Hepatocyte (in vitro differentiated cells): ENCODE measurements at regions not wholly inside any gene's neighbourhood (a gene's known extent, or its start where the extent isn't known, plus 50 kb on each side); places are given as distances from the start of the nearest gene placed in this dataset.

ENCODE experiments used
- DNase-seq: peaks from one replicate; pipeline ENCODE4 v3.0.0-alpha.2; 2016; ENCODE audit warnings: low spot score
- H2AFZ ChIP-seq: fragments of 200-600 bp; sonication (generic); 2 replicates; pipeline ENCODE4 v1.6.0; 2016; ENCODE audit warnings: antibody characterized with exemption, mild to moderate bottlenecking
- H3K27ac ChIP-seq: fragments of 200-600 bp; sonication (generic); 2 replicates; pipeline ENCODE4 v1.5.1; 2016; ENCODE audit warnings: mild to moderate bottlenecking
- H3K27me3 ChIP-seq: fragments of 200-600 bp; sonication (generic); 2 replicates; pipeline ENCODE4 v1.6.1; 2016
- H3K36me3 ChIP-seq: fragments of 200-600 bp; sonication (generic); replicated peaks from 2 replicates; pipeline ENCODE4 v1.5.1; 2016; ENCODE audit warnings: low read depth; ENCODE audit not compliant: insufficient read depth
- H3K4me1 ChIP-seq: fragments of 200-600 bp; sonication (generic); 2 replicates; pipeline ENCODE4 v1.5.1; 2016; ENCODE audit warnings: mild to moderate bottlenecking, moderate library complexity; ENCODE audit not compliant: insufficient read depth
- H3K4me2 ChIP-seq: fragments of 200-600 bp; sonication (generic); 2 replicates; pipeline ENCODE4 v1.6.0; 2016
- H3K4me3 ChIP-seq: fragments of 200-600 bp; sonication (generic); 2 replicates; pipeline ENCODE4 v1.5.1; 2016; ENCODE audit warnings: mild to moderate bottlenecking
- H3K79me2 ChIP-seq: fragments of 200-600 bp; sonication (generic); 2 replicates; pipeline ENCODE4 v1.6.0; 2017; ENCODE audit warnings: mild to moderate bottlenecking
- H3K9me2 ChIP-seq: fragments of 200-600 bp; sonication (generic); replicated peaks from 2 replicates; pipeline ENCODE4 v1.6.0; 2017; ENCODE audit warnings: mild to moderate bottlenecking; ENCODE audit not compliant: insufficient read depth
- H3K9me3 ChIP-seq: fragments of 200-600 bp; sonication (generic); 2 replicates; pipeline ENCODE4 v1.5.1; 2016; ENCODE audit warnings: low read depth, mild to moderate bottlenecking
- H4K20me1 ChIP-seq: fragments of 200-600 bp; sonication (generic); 2 replicates; pipeline ENCODE4 v1.6.0; 2016; ENCODE audit warnings: mild to moderate bottlenecking; ENCODE audit not compliant: insufficient read depth, poor library complexity, severe bottlenecking
- EZH2 ChIP-seq: fragments of 200-600 bp; sonication (generic); IDR thresholded peaks from 2 replicates; pipeline ENCODE4 v1.6.1; 2016; ENCODE audit warnings: antibody characterized with exemption, mild to moderate bottlenecking, borderline replicate concordance
- EZH2phosphoT487 ChIP-seq: fragments of 200-600 bp; sonication (generic); IDR thresholded peaks from one replicate; pipeline ENCODE4 v1.6.1; 2018; ENCODE audit warnings: antibody characterized with exemption, mild to moderate bottlenecking, low read depth, moderate library complexity; ENCODE audit not compliant: unreplicated experiment, severe bottlenecking
- WGBS: methylation state at CpG from one replicate; pipeline ENCODE4 v1.1.6; 2016; ENCODE audit warnings: low lambda C conversion rate; ENCODE audit errors: missing lambda C conversion rate; 5-methylcytosine and 5-hydroxymethylcytosine counted together
- TF ChIP-seq, protein P1 (sequence below): fragments of 200-600 bp; sonication (generic); IDR thresholded peaks from 2 replicates; pipeline ENCODE4 v1.5.1; 2016; ENCODE audit warnings: antibody characterized with exemption, mild to moderate bottlenecking; ENCODE audit not compliant: poor library complexity

- WGBS: 53% methylated on average over 1 of the region's 1 CpG
- Histone ChIP-seq H2AFZ (no peak overlapping the region), H3K4me1 (no peaks in the 10 kb centered on the region), H3K27me3 (no peaks in the 10 kb centered on the region), H3K36me3 (no peaks in the 10 kb centered on the region), H3K9me3 (no peaks in the 10 kb centered on the region), H3K4me2 (no peak overlapping the region), H3K27ac (no peak overlapping the region), H3K9me2 (no peaks in the 10 kb centered on the region), H4K20me1 (no peaks in the 10 kb centered on the region), H3K4me3 (no peak overlapping the region), H3K79me2 (no peaks in the 10 kb centered on the region)
- TF ChIP-seq EZH2phosphoT487: no peak
- no peak for TF ChIP-seq EZH2
- TF ChIP-seq, protein P1, sequence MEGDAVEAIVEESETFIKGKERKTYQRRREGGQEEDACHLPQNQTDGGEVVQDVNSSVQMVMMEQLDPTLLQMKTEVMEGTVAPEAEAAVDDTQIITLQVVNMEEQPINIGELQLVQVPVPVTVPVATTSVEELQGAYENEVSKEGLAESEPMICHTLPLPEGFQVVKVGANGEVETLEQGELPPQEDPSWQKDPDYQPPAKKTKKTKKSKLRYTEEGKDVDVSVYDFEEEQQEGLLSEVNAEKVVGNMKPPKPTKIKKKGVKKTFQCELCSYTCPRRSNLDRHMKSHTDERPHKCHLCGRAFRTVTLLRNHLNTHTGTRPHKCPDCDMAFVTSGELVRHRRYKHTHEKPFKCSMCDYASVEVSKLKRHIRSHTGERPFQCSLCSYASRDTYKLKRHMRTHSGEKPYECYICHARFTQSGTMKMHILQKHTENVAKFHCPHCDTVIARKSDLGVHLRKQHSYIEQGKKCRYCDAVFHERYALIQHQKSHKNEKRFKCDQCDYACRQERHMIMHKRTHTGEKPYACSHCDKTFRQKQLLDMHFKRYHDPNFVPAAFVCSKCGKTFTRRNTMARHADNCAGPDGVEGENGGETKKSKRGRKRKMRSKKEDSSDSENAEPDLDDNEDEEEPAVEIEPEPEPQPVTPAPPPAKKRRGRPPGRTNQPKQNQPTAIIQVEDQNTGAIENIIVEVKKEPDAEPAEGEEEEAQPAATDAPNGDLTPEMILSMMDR: no peak
- DNase-seq: no peak
These were observed 182.7 kb downstream of the LRATD1 start for GRCh38 chr2:14815201-14815600.

GRCh38 chr2:14816069-14817060 is 183.8 kb downstream of the LRATD1 start:
- Histone ChIP-seq H3K4me3 (no peak overlapping the region), H2AFZ (no peak overlapping the region), H3K27me3 (no peaks in the 10 kb centered on the region), H3K4me1 (no peaks in the 10 kb centered on the region), H4K20me1 (no peaks in the 10 kb centered on the region), H3K36me3 (no peaks in the 10 kb centered on the region), H3K9me2 (no peaks in the 10 kb centered on the region), H3K27ac (no peak overlapping the region), H3K79me2 (no peaks in the 10 kb centered on the region), H3K4me2 (no peak overlapping the region), H3K9me3 (no peaks in the 10 kb centered on the region)
- WGBS: 66% methylated on average over 9 of the region's 9 CpGs
- TF ChIP-seq EZH2phosphoT487: no peak
- no peak for DNase-seq

GRCh38 chr2:14817848-14818247 is 185.3 kb downstream of the LRATD1 start:
- H3K9me2 ChIP-seq: no peaks in the 10 kb centered on the region
- no peak for DNase-seq
- H4K20me1 ChIP-seq: no peaks in the 10 kb centered on the region
- H3K4me3 ChIP-seq: no peak overlapping the region
- no peaks in the 10 kb centered on the region for H3K27me3 ChIP-seq
- H3K36me3 ChIP-seq: no peaks in the 10 kb centered on the region
- H3K79me2 ChIP-seq: no peaks in the 10 kb centered on the region
- no peak overlapping the region for H3K4me2 ChIP-seq
- no peaks in the 10 kb centered on the region for H3K9me3 ChIP-seq
- no peak overlapping the region for H2AFZ ChIP-seq
- TF ChIP-seq EZH2: no peak
- TF ChIP-seq, protein P1: no peak
- no peak for TF ChIP-seq EZH2phosphoT487
- 62% methylated on average over 4 of the region's 4 CpGs for WGBS
- H3K4me1 ChIP-seq: no peaks in the 10 kb centered on the region
- no peak overlapping the region for H3K27ac ChIP-seq

GRCh38 chr2:14826518-14826917 is 194.0 kb downstream of the LRATD1 start:
- Histone ChIP-seq H3K27ac (no peak overlapping the region), H3K4me1 (no peaks in the 10 kb centered on the region), H4K20me1 (no peaks in the 10 kb centered on the region), H3K27me3 (no peaks in the 10 kb centered on the region), H3K4me2 (no peak overlapping the region), H3K4me3 (no peak overlapping the region), H3K36me3 (no peaks in the 10 kb centered on the region), H3K9me2 (no peaks in the 10 kb centered on the region), H3K9me3 (no peaks in the 10 kb centered on the region), H2AFZ (no peak overlapping the region), H3K79me2 (no peaks in the 10 kb centered on the region)
- no peak for TF ChIP-seq EZH2
- no peak for TF ChIP-seq EZH2phosphoT487
- TF ChIP-seq, protein P1: no peak
- 100% methylated on average over 1 of the region's 1 CpG for WGBS
- DNase-seq: no peak
